GM21737 (cell line): ENCODE measurements at regions not wholly inside any gene's neighbourhood (a gene's known extent, or its start where the extent isn't known, plus 50 kb on each side); places are given as distances from the start of the nearest gene placed in this dataset.
"Not testable (repeated sequence)": the region's sequence is repeated elsewhere in the genome, so short reads cannot be mapped to it uniquely, and the experiment has no call there.

Experiments
- ATAC-seq: cut with Tn5 transposase; IDR thresholded peaks from one replicate; pipeline ENCODE4 v1.9.1; 2021; ENCODE audit warnings: mild to moderate bottlenecking, moderate library complexity; ENCODE audit not compliant: unreplicated experiment

DNA sequence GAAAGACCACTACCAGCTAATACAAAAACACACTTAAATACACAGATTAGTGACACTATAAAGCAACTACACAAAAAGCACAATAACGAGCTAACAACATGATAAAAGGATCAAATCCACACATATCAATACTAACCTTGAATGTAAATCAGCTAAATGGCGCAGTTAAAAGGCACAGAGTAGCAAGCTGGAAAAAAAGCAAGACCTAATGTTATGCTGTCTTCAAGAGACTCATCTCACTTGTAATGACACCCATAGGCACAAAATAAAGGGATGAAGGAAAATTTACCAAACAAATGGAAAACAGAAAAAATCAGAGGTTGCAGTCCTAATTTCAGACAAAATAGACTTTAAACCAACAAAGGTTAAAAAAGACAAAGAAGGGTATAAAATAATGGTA lies 86.3 kb downstream of the NUS1 start:
- ATAC-seq = no peak

DNA sequence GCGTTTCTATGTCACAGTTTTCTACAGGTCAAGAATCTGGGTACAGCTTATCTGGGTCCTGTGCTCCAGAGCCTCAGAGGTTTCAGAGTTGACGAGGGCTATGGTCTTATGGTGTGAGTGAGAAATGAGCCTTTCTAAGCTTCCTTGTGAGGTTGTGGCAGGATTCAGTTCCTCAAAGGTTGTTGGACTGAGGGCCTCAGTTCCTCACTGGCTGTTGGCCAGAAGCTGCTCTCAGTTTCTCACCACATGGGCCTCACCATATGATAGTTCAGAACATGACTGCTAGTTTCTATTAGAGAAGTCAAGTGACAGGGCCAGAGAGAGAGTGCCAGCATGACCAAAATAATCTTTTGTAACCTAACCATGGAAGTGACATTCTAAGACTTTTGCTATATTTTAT lies 96.1 kb downstream of the NUS1 start:
- peak; percentile 95 for ATAC-seq

DNA sequence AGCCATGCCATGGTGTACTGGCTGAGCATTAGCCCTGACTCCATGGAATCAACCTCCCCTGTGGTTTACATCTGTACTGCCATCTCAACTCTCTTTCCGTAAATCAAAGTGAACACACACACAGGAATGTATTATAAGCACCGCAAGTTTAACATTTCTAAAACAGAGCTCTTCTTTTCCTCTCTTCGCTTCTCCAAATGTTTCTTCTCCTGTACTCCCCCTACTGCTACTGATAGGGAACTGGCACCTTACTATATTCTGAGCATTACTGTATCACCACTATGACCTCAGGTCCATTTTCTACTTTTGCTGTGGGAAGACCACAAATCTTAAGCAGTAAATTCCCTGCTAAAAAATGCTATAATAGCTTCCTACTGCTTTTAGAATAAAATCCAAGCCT lies 101.2 kb downstream of the NUS1 start:
- ATAC-seq = no peak

DNA sequence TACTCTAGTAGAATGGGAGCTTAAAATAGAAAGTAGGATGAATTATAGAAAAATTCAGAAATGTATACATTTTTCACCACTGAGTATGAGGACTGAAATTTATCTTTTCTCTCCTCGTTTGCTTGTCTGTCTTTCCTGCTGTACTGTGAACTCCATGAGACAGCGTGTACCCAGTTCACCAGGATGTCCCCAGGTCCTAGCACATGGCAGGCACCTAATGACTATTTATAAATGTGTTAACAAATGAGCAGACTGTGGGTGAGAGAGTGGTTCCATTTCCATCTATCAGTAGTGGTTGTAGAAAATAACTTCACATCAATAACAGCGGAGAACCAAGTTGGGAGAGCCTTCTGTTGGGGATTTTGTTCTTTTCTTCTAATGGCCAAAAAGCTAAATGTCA lies 106.3 kb downstream of the NUS1 start:
- ATAC-seq = no peak

DNA sequence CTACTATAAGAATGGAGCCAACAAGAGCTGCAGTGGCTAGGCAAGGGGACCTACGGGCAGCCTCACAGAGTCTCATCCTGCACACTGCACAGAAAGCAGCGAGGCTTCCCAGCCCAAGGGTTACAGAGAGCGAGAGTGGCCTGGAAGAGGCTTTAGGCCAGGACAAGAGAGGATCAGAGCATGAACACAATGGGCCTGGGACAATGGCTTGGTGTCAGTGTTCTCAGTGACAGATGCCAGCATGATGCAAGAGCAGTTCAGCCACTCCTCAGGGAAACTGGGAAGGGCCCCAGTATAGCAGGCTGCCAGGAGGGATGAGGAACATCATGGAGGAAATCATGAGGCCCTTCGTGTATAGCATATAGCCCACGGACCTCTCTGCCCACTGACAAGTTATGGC lies 108.0 kb downstream of the NUS1 start:
- ATAC-seq = no peak

DNA sequence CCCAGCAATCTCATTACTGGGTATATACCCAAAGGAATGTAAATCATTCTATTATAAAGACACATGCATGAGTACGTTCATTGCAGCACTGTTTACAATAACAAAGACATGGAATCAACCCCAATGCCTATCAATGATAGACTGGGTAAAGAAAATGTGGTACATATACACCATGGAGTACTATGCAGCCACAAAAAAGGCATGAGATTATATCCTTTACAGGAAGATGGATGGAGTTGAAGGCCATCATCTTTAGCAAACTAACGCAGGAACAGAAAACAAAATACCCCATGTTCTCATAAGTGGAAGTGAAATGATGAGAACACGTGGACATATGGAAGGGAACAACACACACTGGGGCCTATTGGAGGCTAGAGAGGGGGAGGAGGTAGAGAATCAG lies 115.7 kb downstream of the NUS1 start:
- ATAC-seq = no peak

DNA sequence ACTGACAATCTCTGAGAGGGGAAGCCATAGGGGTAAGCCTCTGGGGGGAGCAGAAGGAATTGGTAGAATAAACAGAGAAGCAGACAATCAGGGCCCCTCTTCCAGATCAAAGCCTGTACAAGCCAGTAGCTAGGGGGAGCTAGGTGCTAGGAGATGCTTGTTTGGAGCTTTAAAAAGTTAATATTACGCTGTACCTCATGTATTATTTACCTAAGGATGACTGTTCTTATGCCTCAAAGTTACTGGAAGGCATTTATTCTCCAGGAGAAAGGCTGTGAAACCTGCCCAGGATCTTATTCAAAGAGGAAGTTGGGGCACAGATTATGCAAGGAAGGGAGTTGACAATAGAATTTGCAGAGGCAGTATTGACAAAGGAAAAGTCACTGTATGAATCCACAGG lies 111.8 kb upstream of the SLC35F1 start:
- no peak for ATAC-seq

DNA sequence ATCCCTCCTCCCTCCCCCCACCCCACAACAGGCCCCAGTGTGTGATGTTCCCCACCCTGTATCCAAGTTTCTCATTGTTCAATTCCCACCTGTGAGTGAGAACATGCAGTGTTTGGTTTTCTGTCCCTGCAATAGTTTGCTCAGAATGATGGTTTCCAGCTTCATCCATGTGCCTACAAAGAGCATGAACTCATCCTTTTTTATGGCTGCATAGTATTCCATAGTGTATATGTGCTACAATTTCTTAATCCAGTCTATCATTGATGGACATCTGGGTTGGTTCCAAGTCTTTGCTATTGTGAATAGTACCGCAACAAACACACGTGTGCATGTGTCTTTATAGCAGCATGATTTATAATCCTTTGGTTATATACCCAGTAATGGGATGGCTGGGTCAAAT lies 108.2 kb upstream of the SLC35F1 start:
- not testable (repeated sequence) for ATAC-seq

DNA sequence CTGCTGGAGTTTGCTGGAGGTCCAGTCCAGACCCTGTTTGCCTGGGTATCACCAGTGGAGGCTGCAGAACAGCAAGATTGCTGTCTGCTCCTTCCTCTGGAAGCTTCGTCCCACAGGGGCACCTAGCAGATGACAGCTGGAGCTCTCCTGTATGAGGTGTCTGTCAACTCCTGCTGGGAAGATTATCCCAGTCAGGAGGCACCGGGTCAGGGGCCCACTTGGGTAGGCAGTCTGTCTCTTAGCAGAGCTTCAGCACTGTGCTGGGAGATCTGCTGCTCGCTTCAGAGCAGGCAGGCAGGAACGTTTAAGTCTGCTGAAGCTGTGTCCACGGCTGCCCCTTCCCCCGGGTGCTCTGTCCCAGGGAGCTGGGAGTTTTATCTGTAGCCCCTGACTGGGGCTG lies 96.8 kb upstream of the SLC35F1 start:
- ATAC-seq = no peak

DNA sequence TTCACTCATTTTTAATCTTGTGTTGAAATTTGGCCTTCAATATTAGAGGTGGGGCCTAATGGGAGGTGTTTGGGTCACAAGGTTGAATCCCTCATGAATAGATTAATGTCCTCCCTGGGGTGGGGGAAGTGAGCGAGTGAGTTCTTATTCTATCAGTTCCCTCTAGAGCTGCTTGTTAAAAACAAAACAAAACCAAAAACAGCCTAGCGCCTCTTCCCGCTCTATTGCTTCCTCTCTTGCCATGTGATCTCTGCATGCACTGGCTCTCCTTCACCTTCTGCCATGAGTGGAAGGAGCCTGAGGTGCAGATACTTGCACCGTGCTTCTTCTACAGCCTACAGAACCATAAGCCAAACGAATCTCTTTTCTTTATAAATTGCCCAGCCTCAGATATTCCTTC lies 89.6 kb upstream of the SLC35F1 start:
- no peak for ATAC-seq

DNA sequence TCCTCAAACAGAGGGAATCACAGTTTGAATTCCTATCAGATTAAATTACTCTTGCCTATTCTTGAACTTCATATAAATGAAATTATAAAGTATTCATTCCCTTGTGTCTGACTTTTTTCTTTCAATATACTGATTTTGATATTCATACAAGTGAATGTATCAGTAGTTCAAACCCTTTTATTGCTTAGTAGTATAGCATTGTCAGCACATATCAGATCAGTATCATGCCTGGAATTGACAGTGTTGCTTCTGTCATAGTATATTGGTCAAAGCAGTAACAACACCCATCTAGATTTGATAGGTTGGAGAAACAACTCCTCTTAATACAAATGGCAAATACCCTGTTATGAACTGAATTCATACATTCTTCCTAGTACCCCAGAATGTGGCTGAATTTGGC lies 89.1 kb upstream of the SLC35F1 start:
- no peak for ATAC-seq

DNA sequence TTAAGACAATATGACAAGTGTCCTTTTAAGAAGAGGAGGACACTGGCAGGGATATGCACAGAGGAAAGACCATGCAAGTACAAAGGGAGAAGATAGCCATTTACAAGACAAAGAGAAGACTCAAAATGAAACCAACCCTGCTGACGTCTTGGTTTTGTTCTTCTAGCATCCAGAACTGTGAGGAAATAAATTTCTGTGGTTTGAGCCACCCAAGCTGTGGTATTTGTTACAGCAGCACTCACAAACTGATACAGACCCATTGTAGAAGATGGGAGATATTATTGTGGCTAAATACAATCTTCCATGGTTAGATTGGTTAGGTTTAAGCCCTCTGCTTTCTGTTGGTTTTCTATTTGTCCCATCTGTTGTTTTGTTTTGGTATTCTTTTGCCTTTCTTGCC lies 88.6 kb upstream of the SLC35F1 start:
- ATAC-seq = no peak

DNA sequence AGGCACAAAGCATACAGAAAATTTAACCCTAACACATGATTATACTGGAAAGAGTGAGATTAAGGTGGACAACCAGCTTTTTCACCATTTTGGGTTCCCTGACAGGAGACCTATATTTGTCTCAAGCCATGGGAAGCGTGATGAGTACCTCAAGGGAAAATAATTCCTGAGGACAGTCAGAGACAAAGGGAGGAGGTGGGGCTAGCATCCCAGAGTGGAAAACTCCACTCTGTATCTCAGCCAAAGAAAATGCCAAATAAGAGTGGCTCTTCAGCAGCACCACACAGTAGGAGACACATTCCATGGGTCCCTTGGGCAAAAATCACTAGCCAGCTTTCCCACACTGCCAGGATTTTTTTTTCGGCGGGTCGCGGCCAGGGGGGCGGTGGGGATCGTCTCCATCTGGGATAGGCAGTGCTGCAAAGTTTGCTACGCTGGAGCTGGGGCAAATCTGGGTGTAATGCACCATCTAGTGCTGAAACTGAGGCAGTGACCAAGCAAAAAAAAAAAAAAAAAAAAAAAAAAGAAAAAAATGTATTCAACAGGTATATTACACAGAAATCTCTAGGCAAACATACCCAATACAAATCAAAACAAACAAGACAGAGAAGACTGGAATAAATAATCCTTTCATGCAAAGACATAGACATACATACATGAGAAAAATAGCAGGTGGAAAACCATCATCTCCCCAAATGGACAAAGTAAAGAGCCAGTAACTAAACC lies 77.3 kb upstream of the SLC35F1 start:
- ATAC-seq = no peak

DNA sequence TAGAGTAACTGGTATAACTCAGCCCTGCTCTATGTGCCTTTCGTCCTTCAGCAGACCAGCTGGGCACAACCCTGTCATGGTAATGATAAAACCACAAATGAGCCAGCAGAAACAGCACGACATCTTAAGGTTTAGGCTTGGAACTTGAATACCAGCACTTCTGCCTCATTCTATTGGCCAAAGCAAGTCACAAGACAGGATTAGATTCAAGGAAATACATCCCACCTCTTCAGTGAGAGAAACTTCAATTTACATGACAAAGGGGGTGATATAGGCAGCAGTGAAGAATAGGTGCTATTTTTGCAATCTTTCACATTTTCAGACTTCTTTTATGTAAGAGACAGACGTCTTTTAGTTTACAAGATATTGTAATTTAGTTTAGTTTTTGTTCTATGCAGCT lies 69.8 kb upstream of the SLC35F1 start:
- no peak for ATAC-seq

DNA sequence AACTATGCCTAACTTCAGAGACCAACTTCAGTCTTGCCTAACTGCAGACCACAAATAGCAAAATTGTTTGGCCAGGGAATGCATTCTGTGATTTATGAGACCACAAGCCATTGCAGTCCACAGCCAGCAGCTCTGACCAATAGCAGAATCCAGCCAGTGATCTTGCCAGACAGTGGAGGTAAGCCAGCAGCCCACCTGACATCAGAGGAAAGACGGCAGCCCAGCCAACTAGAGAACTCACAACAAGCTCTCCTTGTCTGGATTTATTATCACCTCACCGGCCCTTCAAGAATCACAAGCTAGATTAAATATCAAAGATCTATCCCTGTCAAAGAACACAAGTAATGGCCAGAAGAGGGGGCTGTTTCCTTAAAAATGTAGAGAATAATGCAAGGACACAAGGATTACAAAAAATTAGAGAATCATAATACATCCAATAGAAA lies 66.5 kb upstream of the SLC35F1 start:
- ATAC-seq = no peak

DNA sequence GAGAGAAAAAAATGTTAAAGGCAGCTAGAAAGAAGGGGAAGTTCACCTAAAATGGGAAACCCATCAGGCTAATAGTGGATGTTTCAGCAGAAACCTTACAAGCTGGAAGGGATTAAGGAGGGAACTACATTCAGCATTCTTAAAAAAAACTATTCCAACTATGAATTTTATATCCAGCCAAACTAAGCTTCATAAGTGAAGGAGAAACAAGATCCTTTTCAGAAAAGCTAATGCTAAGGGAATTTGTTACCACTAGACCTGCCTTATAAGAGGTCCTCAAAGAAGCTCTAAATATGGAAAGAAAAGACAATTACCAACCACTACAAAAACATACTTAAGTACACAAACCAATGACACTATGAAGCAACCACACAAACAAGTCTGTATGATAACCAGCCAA lies 59.2 kb upstream of the SLC35F1 start:
- no peak for ATAC-seq

DNA sequence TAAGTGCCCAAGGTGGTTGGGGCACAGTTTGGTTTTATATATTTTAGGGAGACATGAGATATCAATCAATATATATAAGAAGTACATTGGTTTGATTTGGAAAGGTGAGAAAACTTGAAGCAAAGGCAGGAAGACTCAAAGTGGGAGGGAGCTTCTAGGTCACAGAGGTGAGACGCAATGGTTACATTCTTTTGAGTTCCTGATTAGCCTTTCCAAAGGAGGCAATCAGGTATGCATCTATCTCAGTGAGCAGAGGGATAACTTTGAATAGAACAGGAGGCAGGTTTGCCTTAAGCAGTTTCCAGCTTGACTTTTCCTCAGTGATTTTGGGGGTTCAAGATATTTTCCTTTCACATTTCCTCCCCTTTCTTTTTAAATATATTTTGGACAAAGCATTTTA lies 58.0 kb upstream of the SLC35F1 start:
- ATAC-seq = no peak
